Testis (tissue), 2 donors: ENCODE measurements at regions not wholly inside any gene's neighbourhood (a gene's known extent, or its start where the extent isn't known, plus 50 kb on each side); places are given as distances from the start of the nearest gene placed in this dataset.

Experiments used
- CTCF ChIP-seq, 3 experiments: fragments of 450-650 bp in 2 of 3; fragments of 200-600 bp in 1 of 3; sonication (generic) in 1 of 3; IDR thresholded peaks; one replicate each; pipeline ENCODE4 v1.5.1; 2016 to 2019; ENCODE audit warnings: antibody characterized with exemption in 3 of 3, mild to moderate bottlenecking in 2 of 3, moderate library complexity in 1 of 3
- POLR2A ChIP-seq: fragments of 450-650 bp; IDR thresholded peaks from one replicate; pipeline ENCODE4 v1.6.1; 2017; ENCODE audit warnings: antibody characterized with exemption, mild to moderate bottlenecking, moderate library complexity

GRCh38 chr22:27299181-27300085 is 502.1 kb downstream of the MN1 start:
- no peak for TF ChIP-seq POLR2A
- TF ChIP-seq CTCF (IDR thresholded peaks at IDR 0.05): no peak
